GM18870 (cell line): ENCODE measurements at regions not wholly inside any gene's neighbourhood (a gene's known extent, or its start where the extent isn't known, plus 50 kb on each side); places are given as distances from the start of the nearest gene placed in this dataset.
"Not testable (repeated sequence)": the region's sequence is repeated elsewhere in the genome, so short reads cannot be mapped to it uniquely, and the experiment has no call there.

ENCODE experiments used
- ATAC-seq: cut with Tn5 transposase; IDR thresholded peaks from one replicate; pipeline ENCODE4 v1.9.1; 2021; ENCODE audit warnings: moderate library complexity; ENCODE audit not compliant: unreplicated experiment

GRCh38 chr4:55028196-55028595 lies 97.2 kb downstream of the KDR start:
- ATAC-seq: no peak

- ATAC-seq: no peak
Measured at GRCh38 chr4:55027596-55027995, 97.8 kb downstream of the KDR start.

GRCh38 chr4:55025456-55025855 lies 99.9 kb downstream of the KDR start:
- not testable (repeated sequence) for ATAC-seq

GRCh38 chr4:55023030-55023429 lies 102.4 kb downstream of the KDR start:
- ATAC-seq: no peak

- no peak for ATAC-seq
Measured at GRCh38 chr4:55021214-55021613, 104.2 kb downstream of the KDR start.

GRCh38 chr4:55020131-55020530 lies 105.3 kb downstream of the KDR start:
- ATAC-seq: no peak

- no peak for ATAC-seq
Measured at GRCh38 chr4:55018978-55019377, 106.4 kb downstream of the KDR start.

GRCh38 chr4:55018521-55018920 lies 106.9 kb downstream of the KDR start:
- ATAC-seq: no peak

GRCh38 chr4:55017406-55017805 lies 108.0 kb downstream of the KDR start:
- no peak for ATAC-seq

GRCh38 chr4:55016131-55016530 lies 109.3 kb downstream of the KDR start:
- no peak for ATAC-seq

GRCh38 chr4:55014876-55015275 lies 110.5 kb downstream of the KDR start:
- no peak for ATAC-seq

GRCh38 chr4:55013431-55013955 lies 111.9 kb downstream of the KDR start:
- no peak for ATAC-seq

- no peak for ATAC-seq
Measured at GRCh38 chr4:55012363-55013230, 112.8 kb downstream of the KDR start.

- ATAC-seq: no peak
Measured at GRCh38 chr4:55011761-55012160, 113.6 kb downstream of the KDR start.

- no peak for ATAC-seq
Measured at GRCh38 chr4:55010550-55010949, 114.8 kb downstream of the KDR start.

GRCh38 chr4:55008166-55009056 lies 117.0 kb downstream of the KDR start:
- no peak for ATAC-seq

- no peak for ATAC-seq
Measured at GRCh38 chr4:55005910-55006309, 119.5 kb downstream of the KDR start.

- ATAC-seq: no peak
Measured at GRCh38 chr4:55004831-55005230, 120.6 kb downstream of the KDR start.

GRCh38 chr4:55002431-55002830 lies 123.0 kb downstream of the KDR start:
- ATAC-seq: no peak

GRCh38 chr4:55001538-55001937 lies 123.9 kb downstream of the KDR start:
- ATAC-seq: no peak

- ATAC-seq: no peak
Measured at GRCh38 chr4:54999003-54999402, 126.4 kb downstream of the KDR start.
